Progenitor cell of endocrine pancreas (in vitro differentiated cells): ENCODE measurements at regions not wholly inside any gene's neighbourhood (a gene's known extent, or its start where the extent isn't known, plus 50 kb on each side); places are given as distances from the start of the nearest gene placed in this dataset.
A peak's percentile ranks its signal among the peaks of the same experiment; 100 is the strongest.

ENCODE experiments used
- DNase-seq: peaks from one replicate; pipeline ENCODE4 v3.0.0; 2021; ENCODE audit warnings: low spot score; ENCODE audit not compliant: unreplicated experiment
- H3K27ac Mint-ChIP-seq: 2 replicates; pipeline ENCODE4 v1.8.0; 2021; ENCODE audit warnings: mild to moderate bottlenecking, moderate library complexity, mixed read lengths
- H3K27me3 Mint-ChIP-seq: 2 replicates; pipeline ENCODE4 v1.8.0; 2021; ENCODE audit warnings: mixed read lengths
- H3K36me3 Mint-ChIP-seq: 2 replicates; pipeline ENCODE4 v1.8.0; 2022; ENCODE audit warnings: mixed read lengths; ENCODE audit not compliant: insufficient read depth
- H3K4me1 Mint-ChIP-seq: 2 replicates; pipeline ENCODE4 v1.8.0; 2021; ENCODE audit warnings: low read depth, mixed read lengths
- H3K4me3 Mint-ChIP-seq: 2 replicates; pipeline ENCODE4 v1.8.0; 2021; ENCODE audit warnings: low read depth, mild to moderate bottlenecking, moderate library complexity, mixed read lengths
- H3K9me3 Mint-ChIP-seq: 2 replicates; pipeline ENCODE4 v1.8.0; 2021; ENCODE audit warnings: low read depth, mixed read lengths
- CTCF ChIP-seq: fragments of 200-600 bp; sonication (generic); IDR thresholded peaks from one replicate; pipeline ENCODE4 v1.5.0; 2021; ENCODE audit warnings: antibody characterized with exemption, mild to moderate bottlenecking; ENCODE audit not compliant: unreplicated experiment

DNA sequence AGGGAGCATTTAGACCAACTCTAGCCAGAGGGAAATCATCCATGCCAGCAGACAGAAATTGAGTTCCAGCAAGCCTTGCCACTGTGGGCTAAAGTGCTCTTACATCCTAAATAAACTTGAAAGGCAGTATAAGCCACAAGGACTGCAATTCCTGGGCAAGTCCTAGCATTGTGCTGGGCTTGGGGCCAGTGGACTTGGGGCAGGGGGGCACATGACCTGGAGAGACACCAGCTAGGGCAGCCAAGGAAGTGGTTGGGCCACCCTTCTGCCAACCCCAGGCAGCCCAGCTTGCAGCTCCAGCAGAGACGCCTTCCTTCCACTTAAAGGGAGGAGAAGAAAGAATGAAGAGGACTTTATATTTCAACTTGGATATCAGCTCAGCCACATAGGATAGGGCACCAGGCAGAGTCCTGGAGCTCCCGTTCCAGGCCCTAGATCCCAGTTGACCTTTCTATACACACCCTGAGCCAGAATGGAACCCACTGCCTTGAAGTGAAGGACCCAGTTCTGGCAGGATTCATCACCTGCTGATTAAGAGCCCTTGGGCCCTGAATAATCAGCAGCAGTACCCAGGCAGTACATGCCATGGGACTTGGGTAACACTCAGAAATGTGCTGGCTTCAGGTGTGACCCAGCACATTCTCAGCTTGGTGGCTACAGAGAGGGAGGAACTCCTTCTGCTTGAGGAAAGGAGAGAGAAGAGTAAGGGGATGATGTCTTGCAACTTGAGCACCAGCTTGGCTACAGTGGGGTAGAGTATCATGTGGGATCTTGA lies 153.0 kb downstream of the GNAI1 start:
- Mint-ChIP-seq H3K9me3 (peaks cover 18% of the 10 kb centered on the region), H3K27me3 (no peaks in the 10 kb centered on the region), H3K27ac (peak overlapping the region; percentile 33), H3K36me3 (no peaks in the 10 kb centered on the region), H3K4me3 (no peak overlapping the region), H3K4me1 (peaks cover 9% of the 10 kb centered on the region)
- no peak for TF ChIP-seq CTCF
- no peak for DNase-seq

GRCh38 chr7:80286611-80287010 lies 152.0 kb downstream of the GNAI1 start:
- Mint-ChIP-seq H3K27me3 (no peaks in the 10 kb centered on the region), H3K36me3 (no peaks in the 10 kb centered on the region)

DNA sequence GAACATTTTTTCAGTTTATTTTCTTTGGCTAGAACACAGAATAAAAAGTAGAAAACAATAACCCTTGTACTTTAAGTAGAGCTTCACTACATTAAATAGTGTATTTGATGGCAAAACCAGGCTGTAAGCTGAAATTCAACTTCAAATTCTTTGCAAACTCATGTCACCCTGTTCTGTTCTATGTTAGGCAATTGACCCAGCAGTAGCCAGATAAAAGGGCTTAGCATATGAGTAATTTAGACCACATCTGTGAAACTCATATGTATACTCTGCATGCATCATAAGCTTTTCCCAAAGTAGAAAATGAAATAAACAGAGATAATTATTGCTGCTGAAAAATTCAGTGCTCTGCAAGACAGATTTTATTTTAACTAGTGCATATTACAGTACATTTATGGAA lies 150.2 kb downstream of the GNAI1 start:
- Mint-ChIP-seq H3K4me1 (peaks cover 10% of the 10 kb centered on the region), H3K36me3 (no peaks in the 10 kb centered on the region), H3K27ac (no peak overlapping the region), H3K4me3 (no peak overlapping the region), H3K9me3 (peaks cover 9% of the 10 kb centered on the region), H3K27me3 (no peaks in the 10 kb centered on the region)
- TF ChIP-seq CTCF = no peak
- no peak for DNase-seq

More at GRCh38 chr7:80286611-80287010, 152.0 kb downstream of the GNAI1 start:
- Mint-ChIP-seq H3K4me1 (peaks cover 9% of the 10 kb centered on the region), H3K4me3 (no peak overlapping the region), H3K9me3 (peaks cover 16% of the 10 kb centered on the region), H3K27ac (no peak overlapping the region)
- TF ChIP-seq CTCF = no peak
- no peak for DNase-seq

DNA sequence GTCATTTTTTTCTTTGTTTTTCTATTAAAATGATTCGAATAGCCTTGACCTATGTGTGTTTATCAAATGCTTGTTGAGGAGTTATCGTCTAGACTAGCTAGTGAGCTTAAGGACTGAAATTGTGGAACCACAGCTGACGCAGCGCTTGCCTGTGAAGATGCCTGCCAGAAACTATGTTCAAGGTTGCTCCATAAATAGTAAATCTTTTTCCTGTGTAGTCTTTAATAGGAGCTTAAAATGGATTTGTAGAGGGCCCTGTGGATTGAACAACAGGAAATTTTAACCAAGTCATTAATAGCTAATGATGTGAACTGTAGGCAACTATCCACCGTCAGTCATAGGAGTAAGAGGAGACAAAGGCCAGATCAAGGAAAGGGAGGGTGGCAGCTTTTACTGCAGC lies 145.1 kb downstream of the GNAI1 start:
- no peak for TF ChIP-seq CTCF
- DNase-seq = no peak
- H3K4me3 Mint-ChIP-seq = no peak overlapping the region
- no peak overlapping the region for H3K27ac Mint-ChIP-seq
- H3K27me3 Mint-ChIP-seq = no peaks in the 10 kb centered on the region
- H3K36me3 Mint-ChIP-seq = no peaks in the 10 kb centered on the region
- peaks cover 9% of the 10 kb centered on the region for H3K9me3 Mint-ChIP-seq
- peaks cover 24% of the 10 kb centered on the region for H3K4me1 Mint-ChIP-seq

DNA sequence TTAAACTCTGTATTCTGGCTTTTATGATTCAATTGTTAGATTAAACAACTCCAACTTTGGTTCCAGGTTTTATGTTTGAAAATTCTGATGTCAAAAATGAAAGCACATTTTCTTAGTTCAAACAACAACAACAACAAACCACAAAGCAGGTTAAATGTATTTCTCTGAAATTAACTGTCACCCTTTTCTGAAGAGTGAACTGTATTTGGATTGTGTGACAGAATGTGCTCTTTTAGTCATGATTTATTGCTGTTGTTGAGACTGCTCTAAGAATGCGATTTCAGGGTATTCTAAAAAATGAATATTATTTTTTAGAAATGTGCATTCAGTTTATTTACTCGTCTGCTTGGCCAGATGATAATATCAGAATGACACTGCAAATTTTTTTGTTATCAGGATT lies 144.1 kb downstream of the GNAI1 start:
- no peaks in the 10 kb centered on the region for H3K36me3 Mint-ChIP-seq
- DNase-seq = no peak
- H3K9me3 Mint-ChIP-seq = peaks cover 9% of the 10 kb centered on the region
- no peak overlapping the region for H3K4me3 Mint-ChIP-seq
- no peak for TF ChIP-seq CTCF
- no peaks in the 10 kb centered on the region for H3K27me3 Mint-ChIP-seq
- H3K27ac Mint-ChIP-seq = no peak overlapping the region
- peaks cover 22% of the 10 kb centered on the region for H3K4me1 Mint-ChIP-seq
